ENCODE measurements at regions not wholly inside any gene's neighbourhood (a gene's known extent, or its start where the extent isn't known, plus 50 kb on each side); places are given as distances from the start of the nearest gene placed in this dataset.

DNA sequence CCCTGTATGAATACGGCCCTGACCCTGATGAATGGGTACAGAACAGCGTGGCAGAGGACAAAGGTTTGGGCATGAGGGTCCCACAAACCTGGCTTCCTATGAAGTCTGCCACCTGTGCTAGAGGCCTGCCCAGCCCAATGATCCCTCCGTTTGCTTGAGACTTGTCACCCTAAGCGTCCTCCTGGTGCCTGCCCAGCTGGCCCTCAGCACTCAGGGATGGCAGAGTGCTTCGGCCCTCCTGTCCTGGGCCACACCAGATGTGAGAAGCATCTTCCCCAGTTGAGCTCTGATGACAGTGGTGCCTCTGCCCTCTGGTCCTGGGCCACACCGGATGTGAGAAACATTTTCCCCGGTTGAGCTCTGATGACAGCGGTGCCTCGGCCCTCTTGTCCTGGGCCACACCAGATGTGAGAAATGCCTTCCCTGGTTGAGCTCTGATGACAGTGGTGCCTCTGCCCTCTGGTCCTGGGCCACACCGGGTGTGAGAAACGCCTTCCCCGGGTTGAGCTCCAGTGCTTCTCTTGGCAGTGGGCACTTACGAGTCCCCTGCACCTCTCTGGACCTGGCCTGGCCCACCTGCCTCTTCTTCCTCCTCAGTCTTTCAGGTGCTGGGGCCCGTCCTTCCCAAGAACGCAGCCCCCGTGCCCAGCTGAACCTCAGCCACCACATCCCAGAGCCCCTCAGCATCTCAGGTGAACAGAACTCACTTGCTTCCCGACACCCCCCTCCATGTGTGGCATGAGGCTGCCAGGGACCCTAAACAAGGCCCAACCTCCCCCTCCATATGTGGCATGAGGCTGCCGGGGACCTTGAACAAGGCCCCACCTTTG, 253.1 kb upstream of the IRX1 start:
- H3K4me3 ChIP-seq = no peak overlapping the region
- no peak for ATAC-seq
- H3K27me3 ChIP-seq = no peaks in the 10 kb centered on the region
- WGBS, 2 donors = 72 to 90% methylated on average over 18 of the region's 18 CpGs
- H3K9me3 ChIP-seq = no peaks in the 10 kb centered on the region
- intact Hi-C loops (cut with DNase I) = no loop called here
- H3K27ac ChIP-seq = no peak overlapping the region
- FAIRE-seq = no peak
- H3K36me3 ChIP-seq = no peaks in the 10 kb centered on the region
- no peak for DNase-seq
- TF ChIP-seq, protein P1, sequence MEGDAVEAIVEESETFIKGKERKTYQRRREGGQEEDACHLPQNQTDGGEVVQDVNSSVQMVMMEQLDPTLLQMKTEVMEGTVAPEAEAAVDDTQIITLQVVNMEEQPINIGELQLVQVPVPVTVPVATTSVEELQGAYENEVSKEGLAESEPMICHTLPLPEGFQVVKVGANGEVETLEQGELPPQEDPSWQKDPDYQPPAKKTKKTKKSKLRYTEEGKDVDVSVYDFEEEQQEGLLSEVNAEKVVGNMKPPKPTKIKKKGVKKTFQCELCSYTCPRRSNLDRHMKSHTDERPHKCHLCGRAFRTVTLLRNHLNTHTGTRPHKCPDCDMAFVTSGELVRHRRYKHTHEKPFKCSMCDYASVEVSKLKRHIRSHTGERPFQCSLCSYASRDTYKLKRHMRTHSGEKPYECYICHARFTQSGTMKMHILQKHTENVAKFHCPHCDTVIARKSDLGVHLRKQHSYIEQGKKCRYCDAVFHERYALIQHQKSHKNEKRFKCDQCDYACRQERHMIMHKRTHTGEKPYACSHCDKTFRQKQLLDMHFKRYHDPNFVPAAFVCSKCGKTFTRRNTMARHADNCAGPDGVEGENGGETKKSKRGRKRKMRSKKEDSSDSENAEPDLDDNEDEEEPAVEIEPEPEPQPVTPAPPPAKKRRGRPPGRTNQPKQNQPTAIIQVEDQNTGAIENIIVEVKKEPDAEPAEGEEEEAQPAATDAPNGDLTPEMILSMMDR (IDR thresholded peaks at IDR 0.05) = no peak
- H3K4me1 ChIP-seq = no peaks in the 10 kb centered on the region

DNA sequence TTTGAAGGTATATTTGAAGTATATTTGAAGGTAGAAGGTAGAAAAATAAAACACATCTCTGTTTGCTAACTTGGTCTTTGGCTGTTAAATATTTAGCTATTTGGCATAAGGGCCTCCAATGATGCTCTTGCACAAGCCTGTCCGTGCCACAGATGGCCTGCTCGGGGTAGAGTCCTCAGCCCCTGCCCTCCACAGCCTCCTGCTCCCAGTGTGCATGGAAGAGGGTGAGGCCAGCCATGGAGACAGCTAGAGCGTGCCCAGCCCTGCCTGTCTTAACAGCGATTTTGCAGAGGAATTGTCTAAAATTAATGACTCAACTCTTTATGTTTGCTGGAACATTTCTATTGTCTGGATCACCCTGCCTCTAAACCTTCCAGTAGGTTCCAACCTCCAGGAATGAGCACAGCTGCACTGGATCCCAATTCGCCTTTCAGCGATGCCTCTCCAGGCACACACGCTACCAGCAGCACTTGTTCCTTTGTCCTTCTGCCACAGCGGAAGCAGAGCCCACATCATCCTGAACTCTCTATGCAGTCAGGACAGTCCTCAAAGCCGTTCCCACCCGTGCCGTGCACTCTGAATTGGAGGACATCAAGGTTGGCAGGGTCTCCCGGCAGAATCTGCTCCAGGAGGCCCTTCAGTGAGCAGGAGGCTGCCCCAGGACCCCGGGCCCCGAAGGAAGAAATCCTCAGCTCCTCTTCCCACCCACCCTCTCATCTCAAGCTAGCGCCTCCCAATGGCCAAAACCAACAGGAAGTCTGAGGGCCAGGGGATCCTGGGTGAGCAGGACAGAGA, 254.0 kb upstream of the IRX1 start:
- H3K36me3 ChIP-seq = no peaks in the 10 kb centered on the region
- no peak overlapping the region for H3K27ac ChIP-seq
- H3K9me3 ChIP-seq = no peaks in the 10 kb centered on the region
- no peaks in the 10 kb centered on the region for H3K27me3 ChIP-seq
- H3K4me1 ChIP-seq = no peaks in the 10 kb centered on the region
- WGBS, 2 donors = 72 to 82% methylated on average over 15 of the region's 15 CpGs
- DNase-seq = no peak
- intact Hi-C loops (cut with DNase I) = no loop called here
- ATAC-seq = no peak
- TF ChIP-seq, protein P1 (IDR thresholded peaks at IDR 0.05) = no peak
- H3K4me3 ChIP-seq = no peak overlapping the region
- FAIRE-seq = no peak

DNA sequence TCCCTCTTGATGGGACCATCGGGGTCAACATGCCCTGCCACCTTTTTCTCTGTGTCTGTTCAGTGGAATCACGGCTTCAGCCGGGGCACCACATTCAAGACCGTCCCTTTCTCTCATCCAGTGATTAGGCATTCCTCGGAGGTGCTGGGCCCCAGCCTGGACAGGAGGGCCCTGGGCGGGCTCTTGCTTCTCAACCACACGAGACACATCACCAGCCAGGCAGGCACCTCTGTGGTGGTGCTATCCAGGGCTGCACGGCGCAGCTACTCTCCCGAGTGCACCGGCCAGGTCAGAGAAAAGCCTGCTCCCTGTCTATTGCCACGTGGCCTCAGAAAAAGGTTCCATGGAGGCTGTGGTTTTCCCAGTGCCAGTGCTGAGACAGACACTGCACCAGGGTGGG, 255.2 kb upstream of the IRX1 start:
- 56 to 74% methylated on average over 12 of the region's 12 CpGs for WGBS, 2 donors
- intact Hi-C loops (cut with DNase I) = no loop called here
- H3K27me3 ChIP-seq = no peaks in the 10 kb centered on the region
- H3K36me3 ChIP-seq = no peaks in the 10 kb centered on the region
- H3K27ac ChIP-seq = no peak overlapping the region
- no peaks in the 10 kb centered on the region for H3K9me3 ChIP-seq
- no peaks in the 10 kb centered on the region for H3K4me1 ChIP-seq
- H3K4me3 ChIP-seq = no peak overlapping the region
- FAIRE-seq = no peak
- TF ChIP-seq, protein P1 (IDR thresholded peaks at IDR 0.05) = no peak
- ATAC-seq = no peak
- DNase-seq = no peak

DNA sequence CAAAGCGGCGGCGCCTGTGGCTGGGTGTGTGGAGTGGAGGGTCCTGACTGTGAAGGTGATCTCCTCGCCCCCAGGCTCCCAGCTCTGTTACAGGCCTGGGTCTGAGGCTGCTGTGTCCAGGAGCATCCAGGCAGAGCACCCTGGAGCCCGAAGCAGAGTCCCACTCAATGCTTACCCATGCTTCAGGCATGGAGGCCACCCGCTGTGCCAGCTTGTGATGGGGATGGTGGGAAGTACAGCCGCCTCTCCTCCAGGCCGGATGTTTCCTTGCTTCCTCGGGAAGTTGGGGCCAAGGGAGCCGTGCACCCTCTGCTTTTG, 255.9 kb upstream of the IRX1 start:
- ATAC-seq = no peak
- Histone ChIP-seq H3K4me1 (no peaks in the 10 kb centered on the region), H3K9me3 (no peaks in the 10 kb centered on the region), H3K27me3 (no peaks in the 10 kb centered on the region), H3K4me3 (no peak overlapping the region), H3K27ac (no peak overlapping the region), H3K36me3 (no peaks in the 10 kb centered on the region)
- WGBS, 2 donors = 51 to 70% methylated on average over 10 of the region's 10 CpGs
- intact Hi-C loops (cut with DNase I) = no loop called here
- TF ChIP-seq, protein P1 (IDR thresholded peaks at IDR 0.05) = no peak
- DNase-seq = no peak
- no peak for FAIRE-seq

Measured in pancreas (tissue), 10 donors.